ENCODE measurements at regions not wholly inside any gene's neighbourhood (a gene's known extent, or its start where the extent isn't known, plus 50 kb on each side); places are given as distances from the start of the nearest gene placed in this dataset.

DNA sequence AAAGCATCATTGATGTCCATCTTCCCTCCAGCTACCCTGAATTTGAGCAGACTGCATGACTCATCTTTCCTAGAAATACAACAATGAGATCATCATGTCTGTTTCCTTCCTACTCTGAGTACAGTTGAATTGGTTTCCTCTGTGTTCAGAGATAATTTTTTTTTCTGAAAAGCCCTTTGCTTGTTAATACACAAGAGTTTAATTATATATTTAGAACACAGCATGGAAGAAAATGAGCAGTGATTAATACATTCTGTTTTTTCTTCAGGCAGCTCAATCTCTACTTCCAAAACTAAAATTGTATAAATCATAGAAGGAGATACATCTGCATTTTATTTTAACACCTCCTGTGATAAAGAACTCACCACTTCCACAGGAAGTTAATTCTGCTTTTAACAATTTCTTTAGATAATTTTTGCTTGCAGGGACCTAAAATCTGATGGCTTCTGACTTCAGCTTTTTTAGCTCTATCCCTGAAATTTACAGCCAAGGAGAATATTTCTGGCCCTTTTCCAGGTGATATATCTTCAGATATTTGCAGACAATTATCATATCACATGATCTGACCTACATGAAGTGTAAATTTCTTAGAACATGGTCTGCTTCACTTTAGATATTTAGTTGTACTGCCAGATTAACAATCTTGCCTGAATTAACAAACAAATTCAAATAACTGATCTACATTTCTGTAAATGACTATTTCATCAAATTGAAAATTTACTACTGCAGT is 249.0 kb downstream of the TRIB2 start:
- TF ChIP-seq CTCF (IDR thresholded peaks at IDR 0.05; ENCODE audit: low read length), result no peak
- TF ChIP-seq EZH2 (optimal IDR thresholded peaks at IDR 0.05; ENCODE audit: low read depth, low read length), result no peak
